ENCODE measurements at regions not wholly inside any gene's neighbourhood (a gene's known extent, or its start where the extent isn't known, plus 50 kb on each side); places are given as distances from the start of the nearest gene placed in this dataset.
A peak's percentile ranks its signal among the peaks of the same experiment; 100 is the strongest.

DNA sequence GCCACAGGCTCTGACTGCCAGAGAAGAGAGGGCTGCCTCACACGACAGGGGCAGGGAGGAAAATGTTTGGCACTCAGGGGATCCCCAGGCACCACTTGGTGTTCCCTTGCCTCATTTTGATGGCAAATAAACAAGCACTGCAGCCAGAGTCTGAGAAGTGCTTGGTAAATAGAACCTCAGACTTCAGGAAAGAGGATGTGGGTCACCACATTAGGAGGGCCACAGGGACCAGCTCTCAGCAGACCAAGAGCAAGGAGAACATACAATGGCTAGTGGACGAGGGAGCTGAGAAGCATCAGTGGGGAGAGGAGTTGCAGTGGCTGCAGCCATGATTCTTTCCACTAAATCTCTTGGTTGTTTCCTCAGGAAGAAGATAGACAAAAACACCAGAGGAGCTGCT lies 413.9 kb downstream of the GADD45G start:
- no peaks in the 10 kb centered on the region for H3K9me3 Mint-ChIP-seq
- no peaks in the 10 kb centered on the region for H3K36me3 Mint-ChIP-seq (ENCODE audit: low read depth)
- intact Hi-C loops (cut with micrococcal nuclease), result no loop called here
- H3K4me1 Mint-ChIP-seq (ENCODE audit: low read depth), result peaks cover 64% of the 10 kb centered on the region
- H3K4me3 Mint-ChIP-seq, result no peak overlapping the region
- H3K27ac Mint-ChIP-seq, result no peak overlapping the region
- peaks cover 9% of the 10 kb centered on the region for H3K27me3 Mint-ChIP-seq

DNA sequence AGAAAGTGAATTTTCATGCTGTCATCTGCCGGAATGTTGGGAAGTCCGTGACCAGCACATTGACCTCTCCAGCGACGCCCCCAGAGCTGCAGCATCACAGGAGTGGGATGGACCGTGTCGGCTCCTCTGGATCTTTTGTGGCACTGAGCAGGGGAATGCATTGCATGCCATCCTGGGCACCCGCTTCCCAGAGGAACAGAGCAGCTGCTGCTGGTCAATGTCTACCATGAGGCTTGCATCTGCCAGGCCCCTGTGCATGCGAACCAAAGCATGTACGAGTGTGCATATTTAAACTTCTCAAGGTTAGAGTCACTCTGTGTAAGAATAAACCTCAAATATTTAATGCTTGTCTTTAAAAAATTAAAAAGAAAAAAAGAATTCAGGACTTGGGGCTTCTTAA lies 414.8 kb downstream of the GADD45G start:
- Mint-ChIP-seq H3K36me3 (ENCODE audit: low read depth) (no peaks in the 10 kb centered on the region), H3K27ac (no peak overlapping the region), H3K4me1 (ENCODE audit: low read depth) (peaks cover 71% of the 10 kb centered on the region), H3K9me3 (no peaks in the 10 kb centered on the region), H3K4me3 (no peak overlapping the region), H3K27me3 (peaks cover 9% of the 10 kb centered on the region)
- intact Hi-C loops (cut with micrococcal nuclease), result no loop called here

- intact Hi-C loops (cut with micrococcal nuclease), result no loop called here
- H3K27me3 Mint-ChIP-seq, result peaks cover 9% of the 10 kb centered on the region
- H3K27ac Mint-ChIP-seq, result no peak overlapping the region
- H3K36me3 Mint-ChIP-seq (ENCODE audit: low read depth), result no peaks in the 10 kb centered on the region
- H3K9me3 Mint-ChIP-seq, result no peaks in the 10 kb centered on the region
- H3K4me1 Mint-ChIP-seq (ENCODE audit: low read depth), result peaks cover 78% of the 10 kb centered on the region
- H3K4me3 Mint-ChIP-seq, result no peak overlapping the region
Measured at GRCh38 chr9:90020276-90020871, 415.6 kb downstream of the GADD45G start.

DNA sequence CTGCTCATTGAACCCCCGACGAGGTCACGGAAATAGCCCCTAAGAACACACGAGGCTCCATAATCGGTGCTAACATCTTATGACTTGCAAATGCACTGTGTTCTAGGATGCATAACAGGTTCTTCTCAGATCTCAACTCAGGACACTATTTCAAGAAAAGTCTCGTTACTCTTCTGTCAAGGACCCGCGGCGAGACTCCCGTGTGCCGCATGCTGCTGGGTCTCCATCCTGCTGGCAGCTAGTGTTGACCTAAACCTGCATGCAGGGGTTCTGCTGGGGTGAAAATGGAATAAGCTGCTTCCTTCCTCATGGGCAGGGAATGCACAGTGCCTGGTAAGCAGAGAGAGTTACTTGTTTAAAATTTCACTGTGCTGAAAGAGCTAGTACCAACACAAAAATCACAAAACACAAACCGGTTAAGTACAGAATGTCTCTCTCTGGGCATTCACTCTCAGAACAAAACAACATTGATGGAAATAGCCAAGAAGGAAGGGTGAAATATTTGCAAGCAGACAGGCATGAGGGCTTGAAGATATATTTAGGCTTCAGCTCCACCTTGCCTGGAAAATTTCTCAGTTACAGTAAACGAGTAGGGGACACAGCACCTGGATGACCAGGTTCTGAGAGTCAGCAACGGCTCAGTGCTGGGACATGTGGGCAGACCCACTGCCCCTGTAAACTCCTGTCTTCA lies 416.5 kb downstream of the GADD45G start:
- no peaks in the 10 kb centered on the region for H3K9me3 Mint-ChIP-seq
- H3K27ac Mint-ChIP-seq, result no peak overlapping the region
- H3K4me1 Mint-ChIP-seq (ENCODE audit: low read depth), result peaks cover 82% of the 10 kb centered on the region
- H3K36me3 Mint-ChIP-seq (ENCODE audit: low read depth), result no peaks in the 10 kb centered on the region
- no peak overlapping the region for H3K4me3 Mint-ChIP-seq
- intact Hi-C loops (cut with micrococcal nuclease), result no loop called here
- peaks cover 9% of the 10 kb centered on the region for H3K27me3 Mint-ChIP-seq

DNA sequence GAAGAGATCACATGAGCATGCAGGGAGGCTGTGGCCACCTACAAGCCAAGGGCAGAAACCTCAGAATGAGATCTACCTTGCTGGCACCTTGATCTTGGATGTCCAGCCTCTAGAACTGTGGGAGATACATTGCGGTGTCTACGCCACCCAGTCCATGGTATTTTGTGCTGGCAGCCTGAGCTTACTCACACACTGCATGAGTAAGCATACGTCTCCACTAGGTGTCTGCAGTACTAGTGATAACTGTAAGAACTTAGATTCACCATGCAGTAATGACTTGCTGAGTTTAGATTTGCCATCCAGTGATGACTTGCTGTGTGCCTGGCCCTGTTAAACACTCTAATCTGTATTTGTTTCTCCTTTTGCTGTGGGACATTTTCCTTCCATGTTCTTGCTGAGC lies 417.7 kb downstream of the GADD45G start:
- Mint-ChIP-seq H3K4me3 (no peak overlapping the region), H3K36me3 (ENCODE audit: low read depth) (no peaks in the 10 kb centered on the region), H3K9me3 (no peaks in the 10 kb centered on the region), H3K4me1 (ENCODE audit: low read depth) (peaks cover 73% of the 10 kb centered on the region), H3K27ac (no peak overlapping the region), H3K27me3 (peaks cover 5% of the 10 kb centered on the region)
- intact Hi-C loops (cut with micrococcal nuclease), result no loop called here

- H3K4me3 Mint-ChIP-seq, result no peak overlapping the region
- no peaks in the 10 kb centered on the region for H3K9me3 Mint-ChIP-seq
- H3K27me3 Mint-ChIP-seq, result peaks cover 4% of the 10 kb centered on the region
- H3K4me1 Mint-ChIP-seq (ENCODE audit: low read depth), result peaks cover 61% of the 10 kb centered on the region
- intact Hi-C loops (cut with micrococcal nuclease), result no loop called here
- H3K36me3 Mint-ChIP-seq (ENCODE audit: low read depth), result no peaks in the 10 kb centered on the region
- peak overlapping the region; percentile 27 for H3K27ac Mint-ChIP-seq
Measured at GRCh38 chr9:90023861-90024260, 419.0 kb downstream of the GADD45G start.

- Mint-ChIP-seq H3K27me3 (peaks cover 4% of the 10 kb centered on the region), H3K9me3 (no peaks in the 10 kb centered on the region), H3K4me1 (ENCODE audit: low read depth) (peaks cover 56% of the 10 kb centered on the region), H3K27ac (peak overlapping the region; percentile 63), H3K4me3 (peak overlapping the region; percentile 43), H3K36me3 (ENCODE audit: low read depth) (no peaks in the 10 kb centered on the region)
- intact Hi-C loops (cut with micrococcal nuclease), result no loop called here
Measured at GRCh38 chr9:90024409-90024808, 419.6 kb downstream of the GADD45G start.

DNA sequence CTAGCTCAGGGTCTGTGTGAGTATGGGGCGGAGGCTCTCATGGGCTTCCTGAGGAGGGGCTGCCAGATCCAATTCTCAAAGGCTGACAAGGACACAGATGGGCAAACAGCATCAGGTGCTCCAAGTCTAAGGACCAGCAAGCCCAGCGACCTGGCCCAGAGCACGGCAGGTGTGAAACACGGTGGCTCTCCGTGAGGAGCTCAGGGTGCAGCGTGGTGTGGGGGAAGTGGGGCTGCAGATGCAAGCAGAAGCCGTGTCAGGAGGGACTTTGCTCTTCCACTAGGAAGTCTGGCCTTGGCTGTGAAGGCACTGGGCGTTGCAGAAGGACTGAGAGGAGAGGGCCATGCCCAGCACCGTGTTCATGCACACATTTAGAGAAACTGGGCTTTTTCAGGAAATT lies 420.0 kb downstream of the GADD45G start:
- intact Hi-C loops (cut with micrococcal nuclease), result no loop called here
- Mint-ChIP-seq H3K27ac (peak overlapping the region; percentile 63), H3K9me3 (no peaks in the 10 kb centered on the region)

GRCh38 chr9:90025816-90026215 lies 421.0 kb downstream of the GADD45G start:
- no peaks in the 10 kb centered on the region for H3K9me3 Mint-ChIP-seq
- no peak overlapping the region for H3K4me3 Mint-ChIP-seq
- peak overlapping the region; percentile 63 for H3K27ac Mint-ChIP-seq

More for the DNA sequence above, 420.0 kb downstream of the GADD45G start:
- Mint-ChIP-seq H3K4me1 (ENCODE audit: low read depth) (peaks cover 56% of the 10 kb centered on the region), H3K27me3 (peaks cover 4% of the 10 kb centered on the region), H3K36me3 (ENCODE audit: low read depth) (no peaks in the 10 kb centered on the region), H3K4me3 (peak overlapping the region; percentile 43)

GRCh38 chr9:90027296-90027790 lies 422.5 kb downstream of the GADD45G start:
- no peaks in the 10 kb centered on the region for H3K9me3 Mint-ChIP-seq
- intact Hi-C loops (cut with micrococcal nuclease), result no loop called here
- peaks cover 37% of the 10 kb centered on the region for H3K4me1 Mint-ChIP-seq (ENCODE audit: low read depth)
- no peak overlapping the region for H3K27ac Mint-ChIP-seq
- H3K36me3 Mint-ChIP-seq (ENCODE audit: low read depth), result no peaks in the 10 kb centered on the region
- no peak overlapping the region for H3K4me3 Mint-ChIP-seq
- H3K27me3 Mint-ChIP-seq, result no peaks in the 10 kb centered on the region

More at GRCh38 chr9:90025816-90026215, 421.0 kb downstream of the GADD45G start:
- Mint-ChIP-seq H3K27me3 (peaks cover 2% of the 10 kb centered on the region), H3K36me3 (ENCODE audit: low read depth) (no peaks in the 10 kb centered on the region), H3K4me1 (ENCODE audit: low read depth) (peaks cover 49% of the 10 kb centered on the region)
- intact Hi-C loops (cut with micrococcal nuclease), result no loop called here

DNA sequence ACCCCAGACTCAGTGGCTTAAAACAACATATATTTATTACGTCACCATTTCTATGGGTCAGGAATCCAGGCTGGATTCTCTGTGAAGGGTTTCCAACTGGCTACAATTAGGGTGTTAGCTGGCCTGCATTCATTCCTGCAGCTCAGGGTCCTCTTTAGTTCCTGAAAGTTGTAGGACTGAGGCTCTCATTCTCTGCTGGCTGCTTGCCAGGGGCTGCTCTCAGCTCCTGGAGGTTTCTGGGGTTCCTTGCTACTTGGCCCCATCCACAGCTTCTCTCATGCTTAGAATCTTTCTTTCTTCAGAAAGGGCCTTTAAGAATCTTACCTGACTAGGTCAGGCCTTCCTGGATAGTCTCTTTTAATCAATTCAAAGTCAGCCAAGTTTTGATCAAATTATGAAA lies 424.6 kb downstream of the GADD45G start:
- intact Hi-C loops (cut with micrococcal nuclease), result no loop called here
- Mint-ChIP-seq H3K27me3 (no peaks in the 10 kb centered on the region), H3K9me3 (no peaks in the 10 kb centered on the region), H3K4me1 (ENCODE audit: low read depth) (peaks cover 16% of the 10 kb centered on the region), H3K4me3 (no peak overlapping the region), H3K36me3 (ENCODE audit: low read depth) (no peaks in the 10 kb centered on the region), H3K27ac (no peak overlapping the region)

DNA sequence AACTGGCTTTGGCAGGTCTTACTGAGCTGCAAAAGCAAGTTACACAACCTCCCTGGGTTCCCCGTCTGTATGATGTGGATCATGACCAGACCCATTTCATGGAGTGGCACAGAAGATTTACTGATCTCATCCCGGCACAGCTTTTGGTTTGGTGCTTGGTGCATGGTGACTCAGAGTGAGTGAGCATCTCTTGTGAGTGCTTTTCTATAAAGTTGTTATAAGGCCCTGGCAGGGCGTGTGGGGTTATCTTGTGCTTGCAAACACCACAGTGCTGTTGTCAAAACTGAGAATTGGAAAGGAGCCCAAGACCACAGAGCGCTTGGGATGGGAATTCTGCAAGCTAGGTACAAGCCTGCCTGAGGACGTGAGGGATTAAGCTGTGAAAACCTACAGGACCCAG lies 425.2 kb downstream of the GADD45G start:
- Mint-ChIP-seq H3K4me3 (no peak overlapping the region), H3K36me3 (ENCODE audit: low read depth) (no peaks in the 10 kb centered on the region), H3K27me3 (no peaks in the 10 kb centered on the region), H3K4me1 (ENCODE audit: low read depth) (peaks cover 10% of the 10 kb centered on the region), H3K27ac (no peak overlapping the region), H3K9me3 (no peaks in the 10 kb centered on the region)
- intact Hi-C loops (cut with micrococcal nuclease), result no loop called here

DNA sequence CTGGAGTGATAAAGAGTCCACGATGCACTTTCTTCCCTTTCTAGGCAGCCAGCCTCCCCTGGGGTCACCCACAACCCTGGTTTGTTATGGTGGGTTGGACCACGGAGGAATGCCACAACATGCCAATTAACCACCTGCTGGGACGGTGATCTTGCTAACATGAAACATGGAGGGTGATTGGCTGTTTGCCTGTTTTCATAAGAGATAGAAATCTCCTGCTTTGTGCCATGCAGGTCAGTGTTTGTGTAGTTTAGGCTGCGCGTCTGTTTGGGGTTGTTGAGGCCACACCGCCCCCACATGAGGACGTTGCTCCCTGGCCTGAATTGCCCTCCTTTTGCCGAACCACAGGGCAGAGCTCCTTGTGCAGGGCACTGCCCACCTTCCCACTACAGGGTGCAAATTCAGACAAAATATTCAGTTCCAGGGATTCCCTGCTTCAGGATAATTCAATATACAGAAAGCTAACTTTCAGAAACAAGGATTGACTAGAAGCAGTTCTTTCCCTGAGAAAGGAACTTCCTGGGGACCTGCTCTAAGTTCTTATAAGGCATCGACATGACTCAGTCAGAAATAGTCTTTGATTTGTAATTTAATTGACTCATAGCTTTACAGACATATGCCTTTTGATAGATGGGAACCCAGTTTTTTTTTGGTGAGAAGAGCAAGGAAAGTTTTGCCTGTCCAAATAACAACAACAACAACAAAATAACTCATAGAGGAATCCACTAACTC lies 427.6 kb downstream of the GADD45G start:
- H3K9me3 Mint-ChIP-seq, result no peaks in the 10 kb centered on the region
- no peaks in the 10 kb centered on the region for H3K36me3 Mint-ChIP-seq (ENCODE audit: low read depth)
- H3K27ac Mint-ChIP-seq, result no peak overlapping the region
- intact Hi-C loops (cut with micrococcal nuclease), result no loop called here
- H3K4me1 Mint-ChIP-seq (ENCODE audit: low read depth), result no peaks in the 10 kb centered on the region
- H3K4me3 Mint-ChIP-seq, result no peak overlapping the region
- H3K27me3 Mint-ChIP-seq, result no peaks in the 10 kb centered on the region

DNA sequence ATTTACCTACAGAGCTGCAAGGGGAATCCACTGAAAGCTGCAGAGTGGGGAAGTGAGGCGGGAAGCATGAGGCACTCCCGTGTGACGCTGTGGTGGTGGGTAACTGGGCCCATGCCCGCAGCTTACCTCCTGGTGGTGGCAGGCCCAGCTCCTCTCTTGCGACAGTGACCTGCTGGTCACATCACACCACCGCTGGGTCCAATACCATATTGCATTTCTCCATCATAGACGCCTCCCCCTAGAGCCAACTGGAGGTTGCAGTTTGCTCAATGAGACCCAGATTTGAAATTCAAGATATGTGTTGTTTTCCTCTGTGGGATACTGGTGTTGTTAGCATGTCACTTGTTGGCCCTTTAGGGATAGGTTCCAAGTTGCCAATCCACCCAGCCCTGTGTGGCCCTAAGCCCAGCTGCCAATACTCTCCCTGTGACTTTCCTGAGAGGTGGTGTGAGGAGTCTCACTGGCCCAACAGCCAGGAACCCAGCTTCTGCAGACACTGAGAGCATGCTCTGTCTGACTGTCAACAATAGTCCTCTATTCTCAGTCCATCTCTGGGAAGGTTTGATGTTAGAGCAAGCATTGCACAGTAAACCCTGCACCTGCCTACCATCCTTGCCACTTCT lies 428.3 kb downstream of the GADD45G start:
- no peaks in the 10 kb centered on the region for H3K36me3 Mint-ChIP-seq (ENCODE audit: low read depth)
- no peaks in the 10 kb centered on the region for H3K9me3 Mint-ChIP-seq
- H3K27ac Mint-ChIP-seq, result no peak overlapping the region
- intact Hi-C loops (cut with micrococcal nuclease), result no loop called here
- H3K4me1 Mint-ChIP-seq (ENCODE audit: low read depth), result no peaks in the 10 kb centered on the region
- H3K4me3 Mint-ChIP-seq, result no peak overlapping the region
- H3K27me3 Mint-ChIP-seq, result no peaks in the 10 kb centered on the region

Data from dendritic cell treated with granulocyte-macrophage colony-stimulating factor and Interleukin-4, amounts not matched to agents 40 ng/mL and 50 ng/mL, for 4 days (primary cell).